Panc1 (cell line): ENCODE measurements at regions not wholly inside any gene's neighbourhood (a gene's known extent, or its start where the extent isn't known, plus 50 kb on each side); places are given as distances from the start of the nearest gene placed in this dataset.

Source experiments
- POLR2AphosphoS5 ChIP-seq: IDR thresholded peaks from 2 replicates; pipeline ENCODE4 v1.6.1; 2012; ENCODE audit warnings: mild to moderate bottlenecking, low read depth, low read length, moderate library complexity
- TF ChIP-seq, protein P1 (sequence below): fragments of 450-650 bp; IDR thresholded peaks from 2 replicates; pipeline ENCODE4 v1.5.1; 2017; ENCODE audit warnings: mild to moderate bottlenecking

DNA sequence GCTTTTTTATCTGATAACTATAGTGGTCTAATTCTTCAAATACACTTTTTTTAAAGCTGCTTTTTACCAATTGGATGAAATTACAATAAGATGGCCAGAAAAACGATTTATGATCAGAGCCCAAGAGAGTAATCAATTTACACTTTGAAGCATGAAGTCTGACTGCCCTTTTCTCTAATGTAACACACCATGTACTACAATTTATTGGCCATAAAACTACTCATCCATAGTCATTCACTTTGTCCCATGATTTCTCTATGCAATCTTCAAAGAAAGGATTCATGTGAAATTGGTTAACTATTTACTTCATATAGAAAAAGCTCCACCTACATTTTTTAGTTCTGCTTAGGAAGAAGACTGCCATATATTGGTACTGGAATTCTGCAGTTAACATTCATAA, 73.6 kb upstream of the CAST start:
- TF ChIP-seq, protein P1, sequence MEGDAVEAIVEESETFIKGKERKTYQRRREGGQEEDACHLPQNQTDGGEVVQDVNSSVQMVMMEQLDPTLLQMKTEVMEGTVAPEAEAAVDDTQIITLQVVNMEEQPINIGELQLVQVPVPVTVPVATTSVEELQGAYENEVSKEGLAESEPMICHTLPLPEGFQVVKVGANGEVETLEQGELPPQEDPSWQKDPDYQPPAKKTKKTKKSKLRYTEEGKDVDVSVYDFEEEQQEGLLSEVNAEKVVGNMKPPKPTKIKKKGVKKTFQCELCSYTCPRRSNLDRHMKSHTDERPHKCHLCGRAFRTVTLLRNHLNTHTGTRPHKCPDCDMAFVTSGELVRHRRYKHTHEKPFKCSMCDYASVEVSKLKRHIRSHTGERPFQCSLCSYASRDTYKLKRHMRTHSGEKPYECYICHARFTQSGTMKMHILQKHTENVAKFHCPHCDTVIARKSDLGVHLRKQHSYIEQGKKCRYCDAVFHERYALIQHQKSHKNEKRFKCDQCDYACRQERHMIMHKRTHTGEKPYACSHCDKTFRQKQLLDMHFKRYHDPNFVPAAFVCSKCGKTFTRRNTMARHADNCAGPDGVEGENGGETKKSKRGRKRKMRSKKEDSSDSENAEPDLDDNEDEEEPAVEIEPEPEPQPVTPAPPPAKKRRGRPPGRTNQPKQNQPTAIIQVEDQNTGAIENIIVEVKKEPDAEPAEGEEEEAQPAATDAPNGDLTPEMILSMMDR, result no peak
- TF ChIP-seq POLR2AphosphoS5, result no peak
